ENCODE measurements at regions not wholly inside any gene's neighbourhood (a gene's known extent, or its start where the extent isn't known, plus 50 kb on each side); places are given as distances from the start of the nearest gene placed in this dataset.

GRCh38 chr4:24013668-24014422, 124.0 kb upstream of the PPARGC1A start:
- H3K27me3 ChIP-seq: no peaks in the 10 kb centered on the region
- no peaks in the 10 kb centered on the region for H3K9me3 ChIP-seq
- DNase-seq: no peak
- intact Hi-C loops (cut with DNase I): no loop called here
- H3K4me3 ChIP-seq (replicated peaks in 1 of 3): no peak overlapping the region
- no peaks in the 10 kb centered on the region for H3K36me3 ChIP-seq
- H3K4me1 ChIP-seq: no peaks in the 10 kb centered on the region
- H3K27ac ChIP-seq: no peak overlapping the region
- TF ChIP-seq POLR2A (IDR thresholded peaks at IDR 0.05) (no peak), CTCF (IDR thresholded peaks at IDR 0.05) (no peak)
- 79 to 84% methylated on average over 8 of the region's 8 CpGs for WGBS, 2 donors

- Histone ChIP-seq H3K9me3 (no peaks in the 10 kb centered on the region), H3K4me1 (no peaks in the 10 kb centered on the region), H3K36me3 (no peaks in the 10 kb centered on the region), H3K27me3 (no peaks in the 10 kb centered on the region), H3K4me3 (replicated peaks in 1 of 3) (no peak overlapping the region), H3K27ac (no peak overlapping the region)
- DNase-seq: no peak
- TF ChIP-seq POLR2A (IDR thresholded peaks at IDR 0.05): no peak
- TF ChIP-seq CTCF (IDR thresholded peaks at IDR 0.05): no peak
- intact Hi-C loops (cut with DNase I): no loop called here
- 80 to 87% methylated on average over 1 of the region's 1 CpG for WGBS, 2 donors
These were observed 121.1 kb upstream of the PPARGC1A start for GRCh38 chr4:24010994-24011393.

- H3K4me3 ChIP-seq (replicated peaks in 1 of 3): no peak overlapping the region
- intact Hi-C loops (cut with DNase I): no loop called here
- H3K27me3 ChIP-seq: no peaks in the 10 kb centered on the region
- H3K36me3 ChIP-seq: no peaks in the 10 kb centered on the region
- no peaks in the 10 kb centered on the region for H3K9me3 ChIP-seq
- DNase-seq: no peak
- 52 to 53% methylated on average over 3 of the region's 3 CpGs for WGBS, 2 donors
- H3K27ac ChIP-seq: no peak overlapping the region
- TF ChIP-seq CTCF (IDR thresholded peaks at IDR 0.05): no peak
- no peak for TF ChIP-seq POLR2A (IDR thresholded peaks at IDR 0.05)
- H3K4me1 ChIP-seq: no peaks in the 10 kb centered on the region
These were observed 120.7 kb upstream of the PPARGC1A start for GRCh38 chr4:24010573-24010972.

GRCh38 chr4:24007860-24008261, 118.0 kb upstream of the PPARGC1A start:
- H3K27ac ChIP-seq: no peak overlapping the region
- no peaks in the 10 kb centered on the region for H3K9me3 ChIP-seq
- no peaks in the 10 kb centered on the region for H3K36me3 ChIP-seq
- 82 to 84% methylated on average over 10 of the region's 10 CpGs for WGBS, 2 donors
- H3K4me1 ChIP-seq: no peaks in the 10 kb centered on the region
- H3K27me3 ChIP-seq: no peaks in the 10 kb centered on the region
- intact Hi-C loops (cut with DNase I): no loop called here
- TF ChIP-seq CTCF (IDR thresholded peaks at IDR 0.05): no peak
- TF ChIP-seq POLR2A (IDR thresholded peaks at IDR 0.05): no peak
- no peak for DNase-seq
- H3K4me3 ChIP-seq (replicated peaks in 1 of 3): no peak overlapping the region

- 63 to 100% methylated on average over 1 of the region's 1 CpG for WGBS, 2 donors
- H3K36me3 ChIP-seq: no peaks in the 10 kb centered on the region
- H3K27ac ChIP-seq: no peak overlapping the region
- TF ChIP-seq POLR2A (IDR thresholded peaks at IDR 0.05) (no peak), CTCF (IDR thresholded peaks at IDR 0.05) (no peak)
- peaks cover 0 to 4% of the 10 kb centered on the region in 2 donors for H3K4me1 ChIP-seq
- no peak for DNase-seq
- no peaks in the 10 kb centered on the region for H3K27me3 ChIP-seq
- H3K9me3 ChIP-seq: no peaks in the 10 kb centered on the region
- H3K4me3 ChIP-seq (replicated peaks in 1 of 3): no peak overlapping the region
- intact Hi-C loops (cut with DNase I): no loop called here
These were observed 116.4 kb upstream of the PPARGC1A start for GRCh38 chr4:24006269-24006668.
